ENCODE measurements at regions not wholly inside any gene's neighbourhood (a gene's known extent, or its start where the extent isn't known, plus 50 kb on each side); places are given as distances from the start of the nearest gene placed in this dataset.
A peak's percentile ranks its signal among the peaks of the same experiment; 100 is the strongest.

- TF ChIP-seq CTCF (IDR thresholded peaks at IDR 0.05; ENCODE audit: insufficient read depth, low read length) = no peak
- H3K4me3 ChIP-seq (ENCODE audit: low read depth, low read length) = no peak overlapping the region
- DNase-seq (ENCODE audit: low read depth) = peak; percentile 20
Measured at GRCh38 chr1:186750257-186750656, 70.0 kb upstream of the PTGS2 start.

- H3K4me3 ChIP-seq (ENCODE audit: low read depth, low read length) = no peak overlapping the region
- DNase-seq (ENCODE audit: low read depth) = no peak
- no peak for TF ChIP-seq CTCF (IDR thresholded peaks at IDR 0.05; ENCODE audit: insufficient read depth, low read length)
Measured at GRCh38 chr1:186749820-186750219, 69.6 kb upstream of the PTGS2 start.

- DNase-seq (ENCODE audit: low read depth) = no peak
- H3K4me3 ChIP-seq (ENCODE audit: low read depth, low read length) = no peak overlapping the region
- TF ChIP-seq CTCF (IDR thresholded peaks at IDR 0.05; ENCODE audit: insufficient read depth, low read length) = no peak
Measured at GRCh38 chr1:186747661-186748060, 67.4 kb upstream of the PTGS2 start.

GRCh38 chr1:186745531-186746146, 65.4 kb upstream of the PTGS2 start:
- DNase-seq (ENCODE audit: low read depth) = no peak

GRCh38 chr1:186741640-186742039, 61.4 kb upstream of the PTGS2 start:
- DNase-seq (ENCODE audit: low read depth) = no peak
- TF ChIP-seq CTCF (IDR thresholded peaks at IDR 0.05; ENCODE audit: insufficient read depth, low read length) = no peak

More at GRCh38 chr1:186745531-186746146, 65.4 kb upstream of the PTGS2 start:
- TF ChIP-seq CTCF (IDR thresholded peaks at IDR 0.05; ENCODE audit: insufficient read depth, low read length) = no peak
- no peak overlapping the region for H3K4me3 ChIP-seq (ENCODE audit: low read depth, low read length)

GRCh38 chr1:186740324-186740723, 60.1 kb upstream of the PTGS2 start:
- DNase-seq (ENCODE audit: low read depth) = no peak
- H3K4me3 ChIP-seq (ENCODE audit: low read depth, low read length) = no peak overlapping the region
- TF ChIP-seq CTCF (IDR thresholded peaks at IDR 0.05; ENCODE audit: insufficient read depth, low read length) = no peak

More at GRCh38 chr1:186741640-186742039, 61.4 kb upstream of the PTGS2 start:
- no peak overlapping the region for H3K4me3 ChIP-seq (ENCODE audit: low read depth, low read length)

- no peak for DNase-seq (ENCODE audit: low read depth)
- no peak for TF ChIP-seq CTCF (IDR thresholded peaks at IDR 0.05; ENCODE audit: insufficient read depth, low read length)
- no peak overlapping the region for H3K4me3 ChIP-seq (ENCODE audit: low read depth, low read length)
Measured at GRCh38 chr1:186739515-186739914, 59.3 kb upstream of the PTGS2 start.

Measured in fibroblast of the aortic adventitia (primary cell).